SK-N-SH treated with all-trans-retinoic acid at 6 μM for 48 hours (cell line): ENCODE measurements at regions not wholly inside any gene's neighbourhood (a gene's known extent, or its start where the extent isn't known, plus 50 kb on each side); places are given as distances from the start of the nearest gene placed in this dataset.

ENCODE experiments used
- CREB5 ChIP-seq: fragments of 250-450 bp; sonication (Bioruptor Pico); IDR thresholded peaks from 2 replicates; pipeline ENCODE4 v1.5.1; 2020; ENCODE audit warnings: low read depth, mild to moderate bottlenecking, moderate library complexity
- OSR1 ChIP-seq: fragments of 250-450 bp; sonication (Bioruptor Pico); IDR thresholded peaks from 2 replicates; pipeline ENCODE4 v1.8.0; 2022; ENCODE audit warnings: moderate library complexity, mild to moderate bottlenecking, inconsistent platforms
- TF ChIP-seq, protein P1 (sequence below): fragments of 250-450 bp; sonication (Bioruptor Pico); IDR thresholded peaks from 2 replicates; pipeline ENCODE4 v1.5.1; 2021; ENCODE audit warnings: mild to moderate bottlenecking, moderate library complexity
- TF ChIP-seq, protein P2 (sequence below): fragments of 250-450 bp; sonication (Bioruptor Pico); IDR thresholded peaks from 2 replicates; pipeline ENCODE4 v1.5.0; 2020; ENCODE audit warnings: mild to moderate bottlenecking, moderate library complexity

DNA sequence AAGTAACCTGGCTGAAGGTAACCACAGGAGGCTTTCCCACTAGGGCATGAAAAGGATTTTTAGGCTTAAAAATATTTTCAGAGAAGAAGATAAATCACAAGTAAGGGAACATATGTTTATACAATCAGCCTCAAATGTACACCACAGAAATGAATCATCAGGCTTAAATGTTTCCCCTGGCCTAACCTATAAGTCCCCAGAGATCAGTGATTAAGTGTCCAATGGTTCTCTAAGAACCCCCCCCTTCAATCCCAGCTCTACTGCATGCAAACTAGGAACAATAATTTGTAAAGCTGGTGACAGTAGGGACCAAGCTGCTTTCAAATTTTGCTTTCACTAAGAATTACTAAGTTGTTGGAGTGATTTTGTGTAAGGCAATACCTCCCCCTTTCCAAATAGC lies 431.6 kb upstream of the LMCD1 start:
- TF ChIP-seq, protein P1, sequence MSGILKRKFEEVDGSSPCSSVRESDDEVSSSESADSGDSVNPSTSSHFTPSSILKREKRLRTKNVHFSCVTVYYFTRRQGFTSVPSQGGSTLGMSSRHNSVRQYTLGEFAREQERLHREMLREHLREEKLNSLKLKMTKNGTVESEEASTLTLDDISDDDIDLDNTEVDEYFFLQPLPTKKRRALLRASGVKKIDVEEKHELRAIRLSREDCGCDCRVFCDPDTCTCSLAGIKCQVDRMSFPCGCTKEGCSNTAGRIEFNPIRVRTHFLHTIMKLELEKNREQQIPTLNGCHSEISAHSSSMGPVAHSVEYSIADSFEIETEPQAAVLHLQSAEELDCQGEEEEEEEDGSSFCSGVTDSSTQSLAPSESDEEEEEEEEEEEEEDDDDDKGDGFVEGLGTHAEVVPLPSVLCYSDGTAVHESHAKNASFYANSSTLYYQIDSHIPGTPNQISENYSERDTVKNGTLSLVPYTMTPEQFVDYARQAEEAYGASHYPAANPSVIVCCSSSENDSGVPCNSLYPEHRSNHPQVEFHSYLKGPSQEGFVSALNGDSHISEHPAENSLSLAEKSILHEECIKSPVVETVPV, result no peak
- TF ChIP-seq, protein P2, sequence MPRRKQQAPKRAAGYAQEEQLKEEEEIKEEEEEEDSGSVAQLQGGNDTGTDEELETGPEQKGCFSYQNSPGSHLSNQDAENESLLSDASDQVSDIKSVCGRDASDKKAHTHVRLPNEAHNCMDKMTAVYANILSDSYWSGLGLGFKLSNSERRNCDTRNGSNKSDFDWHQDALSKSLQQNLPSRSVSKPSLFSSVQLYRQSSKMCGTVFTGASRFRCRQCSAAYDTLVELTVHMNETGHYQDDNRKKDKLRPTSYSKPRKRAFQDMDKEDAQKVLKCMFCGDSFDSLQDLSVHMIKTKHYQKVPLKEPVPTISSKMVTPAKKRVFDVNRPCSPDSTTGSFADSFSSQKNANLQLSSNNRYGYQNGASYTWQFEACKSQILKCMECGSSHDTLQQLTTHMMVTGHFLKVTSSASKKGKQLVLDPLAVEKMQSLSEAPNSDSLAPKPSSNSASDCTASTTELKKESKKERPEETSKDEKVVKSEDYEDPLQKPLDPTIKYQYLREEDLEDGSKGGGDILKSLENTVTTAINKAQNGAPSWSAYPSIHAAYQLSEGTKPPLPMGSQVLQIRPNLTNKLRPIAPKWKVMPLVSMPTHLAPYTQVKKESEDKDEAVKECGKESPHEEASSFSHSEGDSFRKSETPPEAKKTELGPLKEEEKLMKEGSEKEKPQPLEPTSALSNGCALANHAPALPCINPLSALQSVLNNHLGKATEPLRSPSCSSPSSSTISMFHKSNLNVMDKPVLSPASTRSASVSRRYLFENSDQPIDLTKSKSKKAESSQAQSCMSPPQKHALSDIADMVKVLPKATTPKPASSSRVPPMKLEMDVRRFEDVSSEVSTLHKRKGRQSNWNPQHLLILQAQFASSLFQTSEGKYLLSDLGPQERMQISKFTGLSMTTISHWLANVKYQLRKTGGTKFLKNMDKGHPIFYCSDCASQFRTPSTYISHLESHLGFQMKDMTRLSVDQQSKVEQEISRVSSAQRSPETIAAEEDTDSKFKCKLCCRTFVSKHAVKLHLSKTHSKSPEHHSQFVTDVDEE (CRISPR knock-in tag), result no peak
- TF ChIP-seq CREB5 (CRISPR knock-in tag) (no peak), OSR1 (CRISPR knock-in tag) (no peak)
